GM12878 (cell line): ENCODE measurements at regions not wholly inside any gene's neighbourhood (a gene's known extent, or its start where the extent isn't known, plus 50 kb on each side); places are given as distances from the start of the nearest gene placed in this dataset.

Source experiments
- CHD1 ChIP-seq: IDR thresholded peaks from 2 replicates; pipeline ENCODE4 v1.6.1; 2012; ENCODE audit warnings: low read depth, low read length, improper control_type of control experiment
- CTCF ChIP-seq, 3 experiments: IDR thresholded peaks in 2 of 3; conservative IDR thresholded peaks in 1 of 3; 2 replicates each; pipeline ENCODE4 v1.5.1; 2011; ENCODE audit warnings: low read depth in 3 of 3, low read length in 3 of 3, mild to moderate bottlenecking in 3 of 3, control low read depth in 2 of 3, moderate library complexity in 2 of 3, inconsistent platforms in 1 of 3, mixed read lengths in 1 of 3; ENCODE audit not compliant: control insufficient read depth in 2 of 3, insufficient read depth in 1 of 3; ENCODE audit errors: extremely low read depth in 1 of 3
- DPF2 ChIP-seq: fragments of 450-650 bp; IDR thresholded peaks from 2 replicates; pipeline ENCODE4 v1.6.1; 2017; ENCODE audit warnings: mild to moderate bottlenecking
- GABPA ChIP-seq: IDR thresholded peaks from 2 replicates; pipeline ENCODE4 v1.6.1; 2014; ENCODE audit warnings: antibody characterized with exemption, low read depth, mild to moderate bottlenecking, inconsistent platforms
- NKRF ChIP-seq: fragments of 450-650 bp; conservative IDR thresholded peaks from 2 replicates; pipeline ENCODE4 v1.6.1; 2017; ENCODE audit warnings: mild to moderate bottlenecking, moderate library complexity
- POLR2AphosphoS5 ChIP-seq: IDR thresholded peaks from 2 replicates; pipeline ENCODE4 v1.6.1; 2011; ENCODE audit warnings: mild to moderate bottlenecking, low read length, inconsistent platforms
- SREBF2 ChIP-seq: IDR thresholded peaks from 2 replicates; pipeline ENCODE4 v1.6.1; 2012; ENCODE audit warnings: mild to moderate bottlenecking, low read length
- ZSCAN29 ChIP-seq: fragments of 450-650 bp; IDR thresholded peaks from 2 replicates; pipeline ENCODE4 v1.6.1; 2017; ENCODE audit warnings: mild to moderate bottlenecking, moderate library complexity

DNA sequence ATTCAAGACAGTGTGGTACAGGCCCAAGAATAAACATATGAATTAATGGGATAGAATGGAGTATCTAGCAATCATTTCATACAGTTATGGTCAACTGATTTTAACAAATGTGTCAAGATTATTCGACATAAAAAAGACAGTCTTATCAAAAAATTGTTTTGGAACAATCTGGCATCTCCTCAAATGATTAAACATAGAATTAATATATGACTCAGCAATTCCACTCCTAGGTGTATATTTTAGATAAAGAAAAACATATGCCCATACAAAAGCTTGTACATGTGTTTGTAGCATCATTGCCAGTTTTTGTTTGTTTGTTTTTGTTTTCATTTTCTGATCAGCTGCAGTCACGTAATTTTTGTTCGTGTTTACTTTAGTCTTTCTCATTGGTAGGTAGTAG lies 1188.3 kb downstream of the BRINP3 start:
- TF ChIP-seq NKRF (no peak), CTCF (IDR thresholded peaks at IDR 0.05 in 2 of 3, conservative IDR thresholded peaks at IDR 0.05 in 1 of 3; ENCODE audit: control insufficient read depth in 2 of 3, extremely low read depth in 1 of 3, insufficient read depth in 1 of 3, low read depth in 3 of 3, low read length in 3 of 3) (no peak), ZSCAN29 (no peak), DPF2 (no peak), POLR2AphosphoS5 (no peak), SREBF2 (no peak), CHD1 (no peak), GABPA (no peak)
